DND-41 (cell line): ENCODE measurements at regions not wholly inside any gene's neighbourhood (a gene's known extent, or its start where the extent isn't known, plus 50 kb on each side); places are given as distances from the start of the nearest gene placed in this dataset.
A peak's percentile ranks its signal among the peaks of the same experiment; 100 is the strongest.

Experiments used
- ATAC-seq: fragments of 200-7000 bp; cut with Tn5 transposase; 3 replicates; pipeline ENCODE4 v1.9.1; 2021; ENCODE audit warnings: low read depth; ENCODE audit not compliant: insufficient read depth
- DNase-seq: peaks from one replicate; pipeline ENCODE4 v3.0.0-alpha.2; 2020
- H2AFZ ChIP-seq: 2 replicates; pipeline ENCODE4 v1.6.0; 2012; ENCODE audit warnings: low read depth, low read length
- H3K27ac ChIP-seq: 2 replicates; pipeline ENCODE4 v1.5.1; 2012; ENCODE audit warnings: low read length, inconsistent platforms
- H3K27me3 ChIP-seq: fragments of 200-600 bp; sonication (generic); 2 replicates; pipeline ENCODE4 v1.6.0; 2012; ENCODE audit warnings: low read length, mild to moderate bottlenecking, inconsistent platforms; ENCODE audit not compliant: insufficient read depth, poor library complexity
- H3K36me3 ChIP-seq: 2 replicates; pipeline ENCODE4 v1.5.1; 2012; ENCODE audit warnings: low read length, inconsistent platforms; ENCODE audit not compliant: insufficient read depth
- H3K4me1 ChIP-seq: 2 replicates; pipeline ENCODE4 v1.5.1; 2012; ENCODE audit warnings: mild to moderate bottlenecking, low read length; ENCODE audit not compliant: insufficient read depth
- H3K4me2 ChIP-seq: 2 replicates; pipeline ENCODE4 v1.6.0; 2012; ENCODE audit warnings: mild to moderate bottlenecking, moderate library complexity, low read length, inconsistent platforms; ENCODE audit not compliant: insufficient read depth
- H3K4me3 ChIP-seq, 2 experiments: fragments of 200-600 bp in 1 of 2; shearing (Covaris generic) in 1 of 2; 2 replicates each; pipeline ENCODE4 v1.5.1; 2012 to 2016; ENCODE audit warnings: inconsistent platforms in 2 of 2, low read length in 2 of 2, mild to moderate bottlenecking in 2 of 2, low read depth in 1 of 2, moderate library complexity in 1 of 2
- H3K79me2 ChIP-seq: 2 replicates; pipeline ENCODE4 v1.6.0; 2012; ENCODE audit warnings: low read length, inconsistent platforms; ENCODE audit not compliant: insufficient read depth
- H3K9ac ChIP-seq: 2 replicates; pipeline ENCODE4 v1.6.0; 2012; ENCODE audit warnings: low read depth, mild to moderate bottlenecking, inconsistent platforms, low read length, moderate library complexity
- H3K9me3 ChIP-seq: 2 replicates; pipeline ENCODE4 v1.5.1; 2012; ENCODE audit warnings: low read length, moderate library complexity, mild to moderate bottlenecking, inconsistent platforms; ENCODE audit not compliant: insufficient read depth, severe bottlenecking
- H4K20me1 ChIP-seq: 2 replicates; pipeline ENCODE4 v1.6.0; 2012; ENCODE audit warnings: low read length; ENCODE audit not compliant: insufficient read depth
- CTCF ChIP-seq: IDR thresholded peaks from 2 replicates; pipeline ENCODE4 v1.5.1; 2012; ENCODE audit warnings: borderline replicate concordance, low read length, moderate library complexity, mild to moderate bottlenecking; ENCODE audit not compliant: poor library complexity, severe bottlenecking; ENCODE audit errors: extremely low read depth
- EZH2 ChIP-seq: IDR thresholded peaks from 3 replicates; pipeline ENCODE4 v1.6.1; 2012; ENCODE audit warnings: borderline replicate concordance, low read depth, mild to moderate bottlenecking, moderate library complexity, low read length, inconsistent platforms; ENCODE audit not compliant: severe bottlenecking

GRCh38 chr3:43872301-43872700 lies 181.6 kb downstream of the ABHD5 start:
- Histone ChIP-seq H3K9me3 (no peaks in the 10 kb centered on the region), H3K9ac (no peak overlapping the region), H3K27ac (no peak overlapping the region), H3K4me2 (no peak overlapping the region), H3K79me2 (no peaks in the 10 kb centered on the region), H3K27me3 (peaks cover 27% of the 10 kb centered on the region), H3K4me3 (no peak overlapping the region), H3K36me3 (no peaks in the 10 kb centered on the region), H4K20me1 (no peaks in the 10 kb centered on the region), H2AFZ (no peak overlapping the region), H3K4me1 (no peaks in the 10 kb centered on the region)
- TF ChIP-seq CTCF = no peak
- TF ChIP-seq EZH2 = no peak
- peak; percentile 48; the same call in 1 of the 3 replicates for ATAC-seq
- DNase-seq = no peak

- ATAC-seq = no peak
- TF ChIP-seq EZH2 = no peak
- no peak for TF ChIP-seq CTCF
These were observed 182.2 kb downstream of the ABHD5 start for GRCh38 chr3:43872901-43873300.

GRCh38 chr3:43873723-43874122 lies 183.0 kb downstream of the ABHD5 start:
- Histone ChIP-seq H3K27me3 (peaks cover 29% of the 10 kb centered on the region), H3K9me3 (no peaks in the 10 kb centered on the region), H2AFZ (no peak overlapping the region), H3K4me1 (no peaks in the 10 kb centered on the region), H3K4me2 (no peak overlapping the region), H3K9ac (no peak overlapping the region), H4K20me1 (no peaks in the 10 kb centered on the region), H3K36me3 (no peaks in the 10 kb centered on the region), H3K79me2 (no peaks in the 10 kb centered on the region), H3K4me3 (no peak overlapping the region), H3K27ac (no peak overlapping the region)
- no peak for TF ChIP-seq CTCF
- no peak for TF ChIP-seq EZH2
- no peak for ATAC-seq
- DNase-seq = no peak

More at GRCh38 chr3:43872901-43873300, 182.2 kb downstream of the ABHD5 start:
- Histone ChIP-seq H4K20me1 (no peaks in the 10 kb centered on the region), H3K36me3 (no peaks in the 10 kb centered on the region), H3K4me3 (no peak overlapping the region), H2AFZ (no peak overlapping the region; the same call in 1 of the 2 replicates), H3K79me2 (no peaks in the 10 kb centered on the region), H3K4me2 (no peak overlapping the region), H3K9me3 (no peaks in the 10 kb centered on the region), H3K9ac (no peak overlapping the region), H3K27ac (no peak overlapping the region), H3K27me3 (peaks cover 29% of the 10 kb centered on the region), H3K4me1 (no peaks in the 10 kb centered on the region)
- no peak for DNase-seq

GRCh38 chr3:43874290-43874689 lies 183.6 kb downstream of the ABHD5 start:
- no peaks in the 10 kb centered on the region for H4K20me1 ChIP-seq
- ATAC-seq (no peak), DNase-seq (no peak)
- H3K27ac ChIP-seq = no peak overlapping the region
- H2AFZ ChIP-seq = no peak overlapping the region
- H3K36me3 ChIP-seq = no peaks in the 10 kb centered on the region
- no peaks in the 10 kb centered on the region for H3K4me1 ChIP-seq
- H3K4me3 ChIP-seq = no peak overlapping the region
- H3K9ac ChIP-seq = no peak overlapping the region
- no peak overlapping the region for H3K4me2 ChIP-seq
- no peak for TF ChIP-seq CTCF
- TF ChIP-seq EZH2 = no peak
- no peaks in the 10 kb centered on the region for H3K79me2 ChIP-seq
- H3K9me3 ChIP-seq = no peaks in the 10 kb centered on the region
- peaks cover 24% of the 10 kb centered on the region for H3K27me3 ChIP-seq
